Colonic mucosa (tissue), 4 donors: ENCODE measurements at regions not wholly inside any gene's neighbourhood (a gene's known extent, or its start where the extent isn't known, plus 50 kb on each side); places are given as distances from the start of the nearest gene placed in this dataset.

Experiments used
- DNase-seq: peaks from one replicate; pipeline ENCODE4 v3.0.0-alpha.2; 2020
- H3K27ac ChIP-seq: fragments of 200-600 bp; one replicate; pipeline ENCODE4 v1.8.0; 2021
- H3K27me3 ChIP-seq: fragments of 200-600 bp; one replicate; pipeline ENCODE4 v1.8.0; 2021
- H3K36me3 ChIP-seq: fragments of 200-600 bp; one replicate; pipeline ENCODE4 v1.8.0; 2021
- H3K4me1 ChIP-seq: fragments of 200-600 bp; one replicate; pipeline ENCODE4 v1.8.0; 2021; ENCODE audit warnings: mild to moderate bottlenecking
- H3K4me3 ChIP-seq: fragments of 200-600 bp; one replicate; pipeline ENCODE4 v1.8.0; 2021
- H3K9ac ChIP-seq, 2 donors: one replicate each; pipeline ENCODE4 v1.7.0; 2013; ENCODE audit warnings: control low read depth in 2 of 2, low read depth in 2 of 2, low read length in 2 of 2
- H3K9me3 ChIP-seq: fragments of 200-600 bp; one replicate; pipeline ENCODE4 v1.8.0; 2021
- intact Hi-C: fragments of 100-400 bp; cut with DNase I; formaldehyde crosslinking; loops from one replicate; pipeline ENCODE4 v1.14.1; 2022
- TF ChIP-seq, protein P1 (sequence below): fragments of 200-600 bp; IDR thresholded peaks from one replicate; pipeline ENCODE4 v1.8.0; 2022; ENCODE audit warnings: antibody characterized with exemption, mild to moderate bottlenecking
- donor health status: healthy.
- donor health status: DM: no; HTN: no; CAD: no.
- donor health status: DM: no; HTN: no; CAD: no.

DNA sequence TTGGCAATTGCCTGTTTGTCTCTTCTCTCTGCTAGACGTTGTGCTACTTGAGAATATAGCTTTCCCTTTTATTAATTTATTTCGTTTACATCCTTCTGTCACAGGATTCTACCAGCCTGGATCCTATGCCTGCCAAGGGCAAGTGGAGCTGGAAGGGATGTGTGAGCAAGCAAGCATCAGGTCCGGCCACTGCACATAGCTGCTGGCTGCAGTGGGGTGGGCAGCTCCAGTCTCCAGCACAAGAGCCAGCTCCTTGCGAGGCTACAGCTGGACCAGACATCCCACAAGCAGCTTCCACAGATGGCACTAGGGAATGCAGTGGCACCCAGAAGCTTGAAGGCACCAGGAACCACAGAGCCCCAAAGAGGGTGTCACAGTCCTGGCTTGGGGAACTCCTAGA lies 225.0 kb downstream of the KCNC2 start:
- DNase-seq = no peak
- Histone ChIP-seq H3K9ac (no peak overlapping the region), H3K27me3 (no peaks in the 10 kb centered on the region), H3K4me1 (peaks cover 5% of the 10 kb centered on the region), H3K4me3 (no peak overlapping the region), H3K9me3 (no peaks in the 10 kb centered on the region), H3K27ac (no peak overlapping the region), H3K36me3 (no peaks in the 10 kb centered on the region)
- TF ChIP-seq, protein P1, sequence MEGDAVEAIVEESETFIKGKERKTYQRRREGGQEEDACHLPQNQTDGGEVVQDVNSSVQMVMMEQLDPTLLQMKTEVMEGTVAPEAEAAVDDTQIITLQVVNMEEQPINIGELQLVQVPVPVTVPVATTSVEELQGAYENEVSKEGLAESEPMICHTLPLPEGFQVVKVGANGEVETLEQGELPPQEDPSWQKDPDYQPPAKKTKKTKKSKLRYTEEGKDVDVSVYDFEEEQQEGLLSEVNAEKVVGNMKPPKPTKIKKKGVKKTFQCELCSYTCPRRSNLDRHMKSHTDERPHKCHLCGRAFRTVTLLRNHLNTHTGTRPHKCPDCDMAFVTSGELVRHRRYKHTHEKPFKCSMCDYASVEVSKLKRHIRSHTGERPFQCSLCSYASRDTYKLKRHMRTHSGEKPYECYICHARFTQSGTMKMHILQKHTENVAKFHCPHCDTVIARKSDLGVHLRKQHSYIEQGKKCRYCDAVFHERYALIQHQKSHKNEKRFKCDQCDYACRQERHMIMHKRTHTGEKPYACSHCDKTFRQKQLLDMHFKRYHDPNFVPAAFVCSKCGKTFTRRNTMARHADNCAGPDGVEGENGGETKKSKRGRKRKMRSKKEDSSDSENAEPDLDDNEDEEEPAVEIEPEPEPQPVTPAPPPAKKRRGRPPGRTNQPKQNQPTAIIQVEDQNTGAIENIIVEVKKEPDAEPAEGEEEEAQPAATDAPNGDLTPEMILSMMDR = no peak
- intact Hi-C loops = no loop called here

DNA sequence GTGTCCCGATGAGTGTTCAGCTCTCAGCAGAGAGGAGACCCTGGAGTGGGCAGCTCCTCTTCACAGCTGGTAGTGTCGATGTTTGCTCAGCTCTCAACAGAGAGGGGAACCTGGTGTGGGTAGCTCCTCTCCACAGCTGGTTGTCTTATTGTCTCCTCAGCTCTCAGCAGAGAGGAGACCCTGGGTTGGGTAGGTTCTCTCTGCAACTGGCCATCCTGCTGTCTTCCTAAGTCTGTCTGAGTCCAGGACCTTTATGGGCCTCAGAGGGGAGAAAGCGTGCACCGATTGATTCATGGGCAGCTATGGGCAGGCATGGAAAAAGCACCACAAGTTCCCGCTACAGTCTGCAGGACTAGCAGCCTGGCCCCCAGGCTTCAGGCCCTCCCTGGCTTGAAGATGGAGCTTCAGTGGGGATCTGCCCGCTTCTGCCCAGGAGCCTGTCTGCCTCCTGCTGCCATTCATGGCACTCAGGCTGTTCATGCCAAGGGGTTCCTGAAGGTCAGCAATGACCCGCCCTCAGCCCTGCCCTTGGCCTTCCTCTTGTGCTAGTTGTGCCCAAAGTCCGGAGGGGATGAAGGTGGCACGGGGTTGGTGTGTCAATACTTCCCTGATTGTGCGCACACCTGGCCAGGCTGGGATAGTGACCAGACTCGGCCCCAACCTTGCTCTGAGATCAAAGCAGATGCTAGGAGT lies 224.2 kb downstream of the KCNC2 start:
- no peaks in the 10 kb centered on the region for H3K36me3 ChIP-seq
- TF ChIP-seq, protein P1 = no peak
- peaks cover 5% of the 10 kb centered on the region for H3K4me1 ChIP-seq
- no peaks in the 10 kb centered on the region for H3K27me3 ChIP-seq
- DNase-seq = no peak
- H3K27ac ChIP-seq = no peak overlapping the region
- H3K9ac ChIP-seq = no peak overlapping the region
- no peaks in the 10 kb centered on the region for H3K9me3 ChIP-seq
- no peak overlapping the region for H3K4me3 ChIP-seq
- intact Hi-C loops = no loop called here

DNA sequence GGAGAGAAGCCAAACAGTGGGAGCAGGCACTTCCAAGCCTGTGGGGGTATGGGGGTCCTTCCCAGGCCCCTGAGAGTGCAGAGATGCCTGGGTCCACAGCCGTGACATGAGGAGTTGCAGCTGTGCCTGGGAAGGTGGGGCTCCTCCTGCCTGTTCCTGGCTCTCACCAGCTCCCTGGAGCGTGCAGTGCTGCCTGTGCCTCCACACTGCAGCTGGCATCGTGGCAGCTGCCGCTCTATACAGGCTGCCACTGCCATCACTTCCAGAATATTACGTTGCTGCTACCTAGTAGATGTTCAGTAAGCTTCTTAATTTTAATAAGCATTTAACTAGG lies 223.7 kb downstream of the KCNC2 start:
- DNase-seq = no peak
- H3K27me3 ChIP-seq = no peaks in the 10 kb centered on the region
- H3K4me1 ChIP-seq = peaks cover 5% of the 10 kb centered on the region
- intact Hi-C loops = no loop called here
- H3K9ac ChIP-seq = no peak overlapping the region
- no peaks in the 10 kb centered on the region for H3K9me3 ChIP-seq
- H3K27ac ChIP-seq = no peak overlapping the region
- H3K36me3 ChIP-seq = no peaks in the 10 kb centered on the region
- no peak overlapping the region for H3K4me3 ChIP-seq
- TF ChIP-seq, protein P1 = no peak

DNA sequence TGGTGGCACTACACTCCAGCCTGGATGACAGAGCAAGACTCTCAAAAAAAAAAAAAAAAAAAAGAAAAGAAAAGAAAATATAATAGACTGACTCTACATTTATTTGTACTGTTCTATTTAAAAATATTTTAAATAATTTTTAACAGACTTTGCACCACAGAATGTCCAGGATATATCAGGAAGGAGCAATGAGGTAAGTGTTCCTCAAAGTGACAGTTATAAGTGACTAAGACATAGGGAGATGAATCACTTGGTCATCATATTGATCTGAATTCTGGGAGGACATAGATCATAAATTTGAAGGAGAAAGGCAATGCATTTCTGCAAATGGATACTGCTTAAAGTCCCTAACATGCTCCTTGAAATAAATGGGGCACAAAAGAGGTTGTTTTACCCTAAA lies 221.5 kb downstream of the KCNC2 start:
- Histone ChIP-seq H3K9me3 (no peaks in the 10 kb centered on the region), H3K9ac (no peak overlapping the region), H3K4me3 (no peak overlapping the region), H3K4me1 (peaks cover 5% of the 10 kb centered on the region), H3K27ac (no peak overlapping the region), H3K27me3 (no peaks in the 10 kb centered on the region), H3K36me3 (no peaks in the 10 kb centered on the region)
- no peak for DNase-seq
- TF ChIP-seq, protein P1 = no peak
- intact Hi-C loops = no loop called here
